ENCODE measurements at regions not wholly inside any gene's neighbourhood (a gene's known extent, or its start where the extent isn't known, plus 50 kb on each side); places are given as distances from the start of the nearest gene placed in this dataset.

DNA sequence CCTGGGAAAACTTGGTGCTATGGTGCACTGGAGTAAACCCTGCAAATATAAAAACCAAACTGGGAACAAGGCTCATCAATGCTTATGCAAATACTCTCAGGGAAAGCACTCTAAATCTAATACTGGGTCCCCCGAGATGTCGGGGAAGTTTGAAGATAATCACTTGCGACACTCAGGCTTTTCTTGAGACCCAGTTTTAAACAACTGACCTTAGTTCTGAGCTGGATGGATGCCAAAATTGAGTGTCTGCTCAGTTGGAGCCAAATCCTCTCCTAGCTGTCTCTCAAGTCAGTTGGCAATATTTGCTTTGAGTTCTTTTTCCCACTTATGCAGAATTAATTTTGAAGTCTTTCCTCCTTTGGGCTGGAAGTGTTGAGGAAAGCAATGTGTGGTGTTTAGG lies 75.5 kb upstream of the CD2AP start:
- TF ChIP-seq CTCF (IDR thresholded peaks at IDR 0.05; ENCODE audit: low read depth, low read length, missing input control) (no peak), ATF3 (IDR thresholded peaks at IDR 0.05) (no peak), TAF1 (conservative IDR thresholded peaks at IDR 0.05) (no peak), RAD21 (IDR thresholded peaks at IDR 0.05) (no peak), EGR1 (IDR thresholded peaks at IDR 0.05; ENCODE audit: low read depth in 2 of 2) (no peak), SP1 (IDR thresholded peaks at IDR 0.05) (no peak), MAX (IDR thresholded peaks at IDR 0.05) (no peak)
